HG03097 (cell line): ENCODE measurements at regions not wholly inside any gene's neighbourhood (a gene's known extent, or its start where the extent isn't known, plus 50 kb on each side); places are given as distances from the start of the nearest gene placed in this dataset.

Source experiments
- ATAC-seq: cut with Tn5 transposase; IDR thresholded peaks from one replicate; pipeline ENCODE4 v1.9.1; 2021; ENCODE audit not compliant: unreplicated experiment, low FRiP score

- ATAC-seq, result no peak
Measured at GRCh38 chr16:86681031-86681756, 102.8 kb downstream of the FOXL1 start.

- ATAC-seq, result no peak
Measured at GRCh38 chr16:86681757-86682106, 103.4 kb downstream of the FOXL1 start.

- ATAC-seq, result no peak
Measured at GRCh38 chr16:86682219-86682904, 104.0 kb downstream of the FOXL1 start.

- no peak for ATAC-seq
Measured at GRCh38 chr16:86683441-86684194, 105.3 kb downstream of the FOXL1 start.

DNA sequence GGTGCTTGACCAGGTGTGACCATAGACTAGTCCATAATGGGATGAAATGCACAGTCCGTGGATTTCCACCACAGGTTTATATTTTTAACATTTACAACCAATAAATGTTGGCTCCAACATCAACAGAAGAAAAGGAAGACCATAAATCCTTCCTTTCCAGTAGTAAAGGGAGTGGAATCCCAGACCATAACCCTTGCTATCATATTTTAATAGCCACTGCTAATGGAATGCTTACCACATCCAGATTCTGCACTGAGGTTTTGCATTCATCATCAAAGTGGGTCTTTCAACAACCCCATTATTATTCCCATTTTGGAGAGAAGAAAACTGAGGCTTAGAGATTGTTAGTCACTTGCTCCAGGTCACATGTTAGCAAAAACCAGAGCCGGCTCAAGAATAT, 106.7 kb downstream of the FOXL1 start:
- ATAC-seq, result no peak

DNA sequence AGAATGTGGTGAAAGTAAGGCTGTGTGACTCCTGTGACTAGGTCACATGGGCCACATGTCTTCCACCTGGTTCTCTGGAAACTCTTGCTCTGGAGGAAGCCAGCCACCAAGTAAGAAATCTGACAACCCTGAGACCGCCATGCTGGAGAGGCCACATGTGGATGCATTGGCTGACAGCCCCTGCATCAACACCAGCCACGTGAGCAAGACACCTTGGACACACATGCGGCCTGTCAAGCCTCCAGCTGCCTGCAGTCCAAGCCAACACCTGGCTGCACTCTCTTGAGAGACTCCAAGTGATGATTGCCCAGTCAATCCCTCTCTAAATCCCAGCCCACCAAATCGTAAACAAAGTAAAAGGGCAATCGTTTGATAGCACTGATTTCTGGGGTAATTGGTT, 112.6 kb downstream of the FOXL1 start:
- no peak for ATAC-seq

GRCh38 chr16:86692426-86692825, 114.1 kb downstream of the FOXL1 start:
- no peak for ATAC-seq

- no peak for ATAC-seq
Measured at GRCh38 chr16:86693033-86693432, 114.7 kb downstream of the FOXL1 start.

DNA sequence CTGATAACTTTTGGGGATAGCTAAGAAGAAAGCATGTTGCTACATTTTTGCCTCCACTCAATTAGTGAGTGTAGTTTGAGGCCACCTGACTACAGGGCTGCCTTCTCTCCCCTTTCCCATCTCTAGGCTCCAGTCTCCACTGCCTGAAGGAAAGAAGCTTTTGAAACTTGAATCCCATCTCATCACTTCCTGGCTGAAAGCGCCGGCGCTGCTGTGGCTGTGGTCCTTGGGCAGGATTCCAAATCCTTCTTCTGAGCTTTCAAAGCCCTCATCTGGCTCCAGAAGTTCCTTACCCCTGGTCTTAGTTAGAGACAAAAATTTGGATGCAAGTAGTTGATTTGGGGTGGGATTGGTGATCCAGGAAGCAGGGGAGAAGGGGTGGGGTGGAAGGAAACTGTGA, 119.4 kb downstream of the FOXL1 start:
- ATAC-seq, result no peak

- ATAC-seq, result no peak
Measured at GRCh38 chr16:86700046-86700945, 121.9 kb downstream of the FOXL1 start.

DNA sequence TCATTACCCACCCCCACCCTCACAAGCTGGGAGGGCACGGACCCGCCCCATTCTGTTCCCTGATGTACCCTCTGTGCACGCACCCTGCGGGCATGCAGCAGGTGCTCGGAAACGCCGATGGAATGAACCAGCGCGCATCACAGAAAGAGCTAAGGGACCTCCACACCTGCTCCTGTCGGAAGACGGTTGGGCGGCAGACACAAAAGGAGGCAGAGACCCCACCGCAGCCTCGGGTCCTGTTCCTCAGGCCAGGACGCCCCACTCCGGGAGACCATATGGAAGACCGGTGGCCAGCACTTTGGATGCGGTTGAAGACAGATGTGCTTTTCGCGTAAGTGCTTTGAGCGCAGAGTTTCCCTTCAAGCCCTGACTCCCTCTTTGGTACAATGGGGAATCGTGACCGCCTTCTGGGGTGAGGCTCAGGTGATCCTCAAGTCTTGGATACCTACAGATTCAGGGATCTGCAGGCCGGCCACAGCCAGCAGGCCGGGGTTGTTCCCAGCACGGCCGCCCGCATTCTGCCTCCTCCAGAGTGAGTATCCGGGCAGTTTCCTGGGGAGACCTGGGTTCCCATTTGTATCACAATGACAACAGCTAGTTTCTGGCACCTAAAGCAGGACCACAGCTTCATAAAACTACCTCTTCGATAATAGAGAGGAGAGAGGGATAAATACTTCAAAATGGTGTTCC, 123.1 kb downstream of the FOXL1 start:
- no peak for ATAC-seq

DNA sequence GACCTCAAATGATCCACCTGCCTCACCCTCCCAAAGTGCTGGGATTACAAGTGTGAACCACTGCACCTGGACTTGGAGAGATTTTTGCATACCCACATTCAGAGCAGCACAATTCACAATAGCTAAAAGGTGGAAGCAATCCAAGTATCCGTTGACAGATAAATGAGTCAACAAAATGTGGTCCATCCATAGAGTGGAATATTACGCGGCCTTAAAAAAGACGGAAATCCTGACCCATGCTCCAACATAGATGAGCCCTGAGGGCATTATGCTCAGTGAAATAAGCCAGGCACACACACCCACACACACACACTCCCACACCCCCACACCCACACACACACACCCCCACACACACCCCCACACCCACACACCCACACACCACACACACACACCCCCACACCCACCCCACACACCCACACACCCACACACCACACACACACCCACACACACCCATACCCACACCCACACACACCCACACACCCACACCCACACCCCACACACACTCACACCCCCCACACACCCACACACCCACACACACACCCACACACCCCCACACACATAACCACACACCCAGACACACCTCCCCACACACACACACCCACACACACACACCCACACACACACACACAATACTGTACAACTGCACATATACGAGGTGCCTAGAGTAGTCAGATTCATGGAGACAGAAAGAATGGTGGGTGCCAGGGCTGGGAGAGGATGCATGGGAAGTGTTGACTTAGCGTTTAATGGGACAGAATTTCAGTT, 124.7 kb downstream of the FOXL1 start:
- no peak for ATAC-seq

- ATAC-seq, result no peak
Measured at GRCh38 chr16:86704516-86704915, 126.2 kb downstream of the FOXL1 start.

- no peak for ATAC-seq
Measured at GRCh38 chr16:86706726-86707125, 128.4 kb downstream of the FOXL1 start.

DNA sequence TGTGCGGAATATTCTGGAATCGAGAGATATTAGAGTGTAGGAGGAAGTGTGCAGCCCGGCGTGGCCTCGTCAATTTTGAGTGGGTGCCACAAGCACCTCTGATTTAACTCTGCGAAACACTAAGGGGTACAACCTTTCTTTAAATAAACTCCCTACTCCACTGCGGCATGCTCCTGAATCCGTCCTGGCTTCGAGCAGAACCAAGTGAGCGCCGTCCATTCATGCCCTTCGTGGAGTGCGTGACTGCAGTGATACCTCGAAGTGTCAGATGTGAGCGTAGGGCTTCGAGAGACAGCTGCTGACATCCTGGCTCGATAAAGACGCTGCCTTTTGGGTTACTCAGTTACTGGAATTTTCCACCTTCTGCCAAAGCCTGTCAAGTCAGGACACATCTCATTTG, 128.8 kb downstream of the FOXL1 start:
- ATAC-seq, result no peak

DNA sequence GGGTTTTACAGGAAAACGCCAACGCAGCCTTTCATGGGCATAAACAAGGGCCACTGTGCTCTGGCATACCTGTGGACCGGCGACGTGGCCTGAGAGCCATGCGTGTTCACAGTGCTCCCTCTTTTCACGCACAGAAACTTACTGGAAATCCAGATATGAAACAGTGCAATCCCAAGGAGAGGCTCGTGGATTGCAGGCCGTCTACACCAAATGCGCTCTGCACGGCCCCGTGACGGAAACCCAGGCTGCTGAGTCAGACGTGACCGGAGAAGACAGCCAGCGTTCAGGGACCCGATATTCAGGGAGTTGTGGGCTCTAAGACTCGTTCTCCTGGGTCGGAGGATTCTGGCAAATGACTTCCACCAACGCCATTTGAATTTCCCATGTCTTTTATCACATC, 129.2 kb downstream of the FOXL1 start:
- ATAC-seq, result no peak

- ATAC-seq, result no peak
Measured at GRCh38 chr16:86708431-86708830, 130.1 kb downstream of the FOXL1 start.

- ATAC-seq, result no peak
Measured at GRCh38 chr16:86709103-86709502, 130.8 kb downstream of the FOXL1 start.

DNA sequence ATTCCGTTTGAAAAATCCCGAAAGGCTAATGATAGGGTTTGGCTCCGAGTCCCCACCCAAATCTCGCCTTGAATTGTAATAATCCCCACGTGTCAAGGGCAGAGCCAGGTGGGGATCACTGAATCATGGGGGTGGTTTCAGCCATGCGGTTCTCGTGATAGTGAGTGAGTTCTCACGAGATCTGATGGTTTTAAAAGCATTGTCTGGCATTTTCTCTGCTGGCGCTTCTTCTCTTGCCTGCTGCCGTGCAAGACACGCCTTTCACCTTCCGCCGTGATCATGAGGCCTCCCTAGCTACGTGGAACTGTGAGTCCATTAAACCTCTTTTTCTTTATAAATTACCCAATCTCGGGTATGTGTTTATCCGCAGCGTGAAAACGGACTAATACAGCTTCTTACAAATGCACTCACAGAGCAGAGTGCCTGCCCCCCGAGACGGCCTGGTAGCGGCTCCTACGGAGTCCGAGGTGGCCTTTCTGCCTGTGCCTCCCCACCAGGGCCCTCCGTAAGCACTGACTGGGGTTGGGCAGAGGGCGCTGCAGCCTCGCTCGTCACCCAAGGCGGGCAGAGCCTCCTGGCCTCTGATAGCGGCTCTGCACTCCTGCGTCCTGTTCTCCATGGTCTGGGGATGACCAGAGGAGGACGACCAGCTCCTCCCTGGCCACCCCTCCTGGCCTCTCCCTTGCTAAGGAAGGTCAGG, 131.7 kb downstream of the FOXL1 start:
- ATAC-seq, result no peak
